HL-60/S4 (cell line): ENCODE measurements at regions not wholly inside any gene's neighbourhood (a gene's known extent, or its start where the extent isn't known, plus 50 kb on each side); places are given as distances from the start of the nearest gene placed in this dataset.

Experiments used
- in situ Hi-C: fragments of 300-500 bp; cut with MboI; formaldehyde crosslinking; loops from 2 replicates; pipeline ENCODE4 v1.14.3; 2022; ENCODE audit warnings: low sequenced_read_pairs

- in situ Hi-C loops, result no loop called here
Measured at GRCh38 chr13:95352486-95352885, 51.2 kb upstream of the ABCC4 start.

DNA sequence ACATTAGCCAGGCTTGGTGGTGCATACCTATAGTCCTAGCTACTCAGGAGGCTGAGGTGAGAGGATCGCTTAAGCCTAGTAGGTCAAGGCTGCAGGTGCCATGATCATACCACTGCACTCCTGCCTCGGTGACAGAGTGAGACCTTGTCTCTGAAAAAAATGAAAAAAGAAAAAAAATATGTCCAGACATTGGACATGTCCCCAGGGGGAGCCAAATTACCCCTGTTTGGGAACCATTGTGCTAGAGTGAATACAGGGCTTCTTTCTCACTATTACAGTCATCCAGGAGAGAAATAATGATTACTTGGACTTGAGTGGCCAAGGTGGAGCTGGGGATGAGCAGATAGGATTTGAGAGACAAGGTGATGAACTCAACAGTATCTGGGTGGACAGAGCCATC, 52.9 kb upstream of the ABCC4 start:
- in situ Hi-C loops, result no loop called here

DNA sequence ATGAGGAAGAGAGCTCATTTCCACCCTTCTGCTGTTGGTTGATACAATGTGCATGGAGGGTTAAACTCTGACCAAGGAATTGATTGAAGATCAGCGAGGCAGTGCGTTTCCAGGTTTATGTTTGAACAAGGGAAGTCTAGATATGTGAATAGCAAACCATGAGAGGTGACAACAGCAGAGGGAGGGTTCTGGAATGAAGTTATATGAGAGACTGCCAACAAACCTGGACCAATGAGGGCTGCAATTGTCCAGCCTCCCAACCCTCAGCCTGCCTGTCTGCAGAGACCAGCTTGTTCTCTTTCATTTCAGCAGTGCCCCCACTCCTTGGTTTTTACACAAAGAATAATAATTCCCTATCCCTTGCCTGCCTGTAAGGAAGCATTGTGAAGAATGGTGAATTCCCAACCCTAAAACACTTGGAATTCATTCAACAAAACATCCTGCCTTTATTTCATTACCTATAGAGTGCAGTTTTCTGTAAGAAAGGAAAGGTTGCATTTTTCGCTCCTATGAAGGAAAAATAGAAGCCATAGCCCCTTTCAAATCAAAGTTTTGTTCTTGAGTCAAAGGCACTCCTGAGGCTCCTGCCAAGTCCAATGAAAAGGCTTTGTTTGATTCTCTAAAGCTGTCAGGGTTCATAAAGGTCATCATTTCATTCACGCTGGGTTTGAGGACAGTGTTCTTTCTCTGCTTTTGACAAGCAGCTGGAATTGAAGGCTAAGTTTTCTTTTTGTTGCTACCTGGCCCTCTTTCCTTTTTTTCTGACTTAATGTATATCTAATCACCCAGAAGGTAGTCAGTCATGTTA, 53.6 kb upstream of the ABCC4 start:
- in situ Hi-C loops, result no loop called here

DNA sequence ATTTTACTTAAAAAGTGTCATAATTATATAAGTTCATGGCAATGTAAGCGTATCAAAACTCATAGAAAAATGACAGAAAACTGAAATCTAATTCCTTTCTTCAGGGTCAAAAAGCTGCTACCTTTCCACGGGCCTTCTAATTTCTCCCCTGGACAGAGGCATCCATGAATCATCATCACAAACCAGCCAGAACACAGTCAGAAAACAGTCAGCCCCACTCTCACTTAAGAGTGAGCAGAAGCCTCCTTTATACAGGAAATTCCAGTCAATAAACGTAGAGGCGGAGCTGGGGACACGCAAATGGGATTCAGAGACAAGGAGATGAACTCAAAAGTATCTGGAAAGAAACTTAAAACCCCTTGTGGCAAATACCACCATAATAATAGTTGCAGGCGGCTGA, 54.2 kb upstream of the ABCC4 start:
- in situ Hi-C loops, result no loop called here

- in situ Hi-C loops, result no loop called here
Measured at GRCh38 chr13:95356916-95357315, 55.7 kb upstream of the ABCC4 start.

DNA sequence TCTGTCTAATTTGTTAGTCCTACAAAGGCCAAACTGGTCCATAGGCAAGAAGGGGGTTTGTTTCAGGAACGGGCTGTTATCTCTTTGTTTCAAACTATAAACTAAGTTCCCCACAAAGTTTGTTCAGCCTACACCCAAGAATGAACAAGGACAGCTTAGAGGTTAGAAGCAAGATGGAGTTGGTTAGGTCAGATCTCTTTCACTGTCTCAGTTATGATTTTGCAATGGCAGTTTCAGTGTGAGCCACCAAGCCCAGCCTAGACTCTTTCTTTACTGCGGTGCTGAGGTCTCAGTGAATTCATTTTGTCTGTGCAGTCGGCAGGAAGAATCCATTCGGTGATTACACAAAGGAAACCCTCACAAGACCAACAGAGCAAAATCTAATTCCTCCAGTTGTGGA, 56.6 kb upstream of the ABCC4 start:
- in situ Hi-C loops, result no loop called here

DNA sequence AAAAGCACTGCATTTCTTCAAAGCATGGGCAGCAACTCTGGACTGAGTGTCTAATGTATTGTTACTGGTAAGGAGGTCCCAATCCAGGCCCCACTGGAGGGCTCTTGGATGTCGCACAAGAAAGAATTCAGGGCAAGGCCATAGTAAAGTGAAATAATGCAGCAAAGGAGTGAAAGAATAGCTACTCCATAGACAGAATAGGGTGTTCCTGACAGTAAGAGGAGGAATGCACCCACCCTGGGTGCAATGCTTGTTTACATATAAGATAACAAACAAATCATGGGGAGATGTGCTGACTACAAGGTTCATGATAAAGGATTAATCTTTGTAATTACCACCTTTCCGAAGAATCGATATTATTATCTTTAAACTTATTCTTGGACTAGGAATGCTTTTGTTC, 58.8 kb upstream of the ABCC4 start:
- in situ Hi-C loops, result no loop called here

DNA sequence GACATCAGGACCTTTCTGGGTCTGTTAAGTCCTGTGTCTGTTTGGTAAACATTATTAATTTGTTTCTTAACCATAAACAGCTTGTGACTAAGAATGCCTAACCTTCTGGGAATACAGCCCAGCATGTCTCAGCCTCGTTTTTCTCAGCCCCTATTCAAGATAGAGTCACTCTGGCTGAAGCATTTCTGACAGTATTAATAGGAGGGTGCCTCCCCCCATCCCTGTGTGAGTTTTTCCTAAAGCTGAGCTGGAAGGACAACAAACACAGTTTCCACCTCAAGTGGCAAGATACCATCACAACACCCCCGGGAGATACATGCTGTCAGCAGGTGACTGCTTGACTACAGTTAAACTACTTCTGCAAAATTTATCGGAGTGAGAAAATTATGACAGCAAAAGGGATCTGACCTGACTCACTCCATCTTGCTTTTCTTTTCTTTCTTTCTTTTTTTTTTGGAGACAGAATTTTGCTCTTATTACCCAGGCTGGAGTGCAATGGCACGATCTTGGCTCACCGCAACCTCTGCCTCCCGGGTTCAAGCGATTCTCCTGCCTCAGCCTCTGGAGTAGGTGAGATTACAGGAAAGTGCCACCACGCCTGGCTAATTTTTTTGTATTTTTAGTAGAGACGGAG, 59.3 kb upstream of the ABCC4 start:
- in situ Hi-C loops, result no loop called here

DNA sequence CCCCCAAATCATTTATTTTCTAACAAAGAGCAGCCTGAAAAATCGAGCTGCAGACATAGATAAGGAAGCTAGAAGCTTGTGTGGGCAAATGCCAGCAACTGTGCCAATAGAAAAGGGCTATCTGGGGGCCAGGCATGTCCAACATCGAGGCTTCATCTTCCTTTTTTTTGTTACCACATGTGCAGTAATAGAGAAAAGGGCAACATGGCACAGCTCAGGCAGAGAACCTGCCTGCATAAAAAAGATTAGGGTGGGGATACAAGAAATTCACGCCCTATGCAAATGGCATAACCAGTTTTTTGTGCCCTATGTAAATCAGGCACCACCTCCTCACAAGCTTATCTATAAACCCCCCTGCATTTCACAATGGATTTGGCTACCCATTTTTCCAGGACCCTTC, 60.4 kb upstream of the ABCC4 start:
- in situ Hi-C loops, result no loop called here

DNA sequence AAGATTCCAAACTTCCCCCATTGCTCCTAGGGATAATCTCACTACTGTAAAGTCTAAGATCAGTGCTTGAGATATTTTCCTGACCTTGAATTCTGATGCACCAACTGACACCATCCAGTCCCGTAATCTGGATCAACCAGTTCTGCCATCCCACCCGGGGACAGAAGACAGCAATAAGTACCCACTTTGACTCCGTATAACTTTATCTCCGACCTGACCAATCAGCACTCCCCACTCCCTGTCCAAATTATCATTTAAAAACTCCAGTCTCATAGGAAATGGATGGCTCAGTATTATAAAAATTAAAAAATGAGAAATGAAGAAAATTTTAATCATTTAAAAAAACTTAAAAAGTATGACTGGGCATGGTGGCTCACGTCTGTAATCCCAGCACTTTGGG, 61.4 kb upstream of the ABCC4 start:
- in situ Hi-C loops, result no loop called here

- in situ Hi-C loops, result no loop called here
Measured at GRCh38 chr13:95367309-95367843, 66.1 kb upstream of the ABCC4 start.

DNA sequence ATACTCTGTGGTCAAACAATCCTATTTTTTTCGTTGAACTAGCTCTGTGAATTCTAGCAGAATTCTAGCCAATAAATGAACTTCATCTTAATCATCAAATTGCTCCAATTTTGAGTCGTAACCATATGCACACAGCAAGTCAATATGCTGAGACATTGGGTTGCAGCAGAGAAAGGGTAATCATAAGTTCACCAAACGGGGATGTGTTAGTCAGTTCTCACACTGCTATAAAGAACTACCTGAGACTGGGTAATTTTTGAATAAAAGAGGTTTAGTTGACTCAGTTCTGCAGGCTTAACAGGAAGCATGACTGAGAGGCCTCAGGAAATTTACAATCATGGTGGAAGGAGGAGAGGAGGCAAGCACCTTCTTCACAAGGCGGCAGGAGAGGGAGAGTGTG, 67.7 kb upstream of the ABCC4 start:
- in situ Hi-C loops, result no loop called here

- in situ Hi-C loops, result no loop called here
Measured at GRCh38 chr13:95375706-95376105, 74.5 kb upstream of the ABCC4 start.

- in situ Hi-C loops, result no loop called here
Measured at GRCh38 chr13:95378603-95379002, 77.4 kb upstream of the ABCC4 start.

DNA sequence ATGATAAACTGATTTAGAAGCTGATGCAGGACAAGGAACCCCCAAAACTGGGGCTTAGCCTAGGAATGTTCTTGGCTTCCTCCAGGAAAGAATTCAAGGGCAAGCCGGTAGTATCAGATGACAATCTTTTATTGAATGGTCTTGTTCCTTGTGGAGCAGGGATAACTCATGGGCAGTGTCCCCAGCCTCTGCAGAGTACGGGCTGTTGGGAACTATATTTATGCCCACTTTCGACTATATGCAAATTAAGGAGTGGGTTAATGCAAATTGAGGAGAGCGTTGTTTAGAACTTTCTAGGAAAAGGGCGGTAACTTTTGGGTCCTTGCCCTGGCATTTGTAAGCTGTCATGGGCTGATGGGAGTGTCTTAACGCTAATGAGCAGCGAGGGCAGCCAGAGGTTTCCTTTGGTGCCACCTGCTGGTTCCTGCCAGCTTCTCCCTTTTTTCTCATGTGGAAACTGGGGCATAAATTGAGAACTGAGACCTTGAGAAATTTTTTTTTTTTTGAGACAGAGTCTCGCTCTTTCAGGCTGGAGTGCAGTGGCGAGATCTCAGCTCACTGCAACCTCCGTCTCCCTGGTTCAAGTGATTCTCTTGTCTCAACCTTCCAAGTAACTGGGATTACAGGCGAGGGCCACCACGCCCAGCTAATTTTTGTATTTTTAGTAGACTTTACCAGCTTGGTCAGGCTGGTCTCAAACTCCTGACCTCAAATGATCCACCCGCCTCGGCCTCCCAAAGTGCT, 79.4 kb upstream of the ABCC4 start:
- in situ Hi-C loops, result no loop called here

DNA sequence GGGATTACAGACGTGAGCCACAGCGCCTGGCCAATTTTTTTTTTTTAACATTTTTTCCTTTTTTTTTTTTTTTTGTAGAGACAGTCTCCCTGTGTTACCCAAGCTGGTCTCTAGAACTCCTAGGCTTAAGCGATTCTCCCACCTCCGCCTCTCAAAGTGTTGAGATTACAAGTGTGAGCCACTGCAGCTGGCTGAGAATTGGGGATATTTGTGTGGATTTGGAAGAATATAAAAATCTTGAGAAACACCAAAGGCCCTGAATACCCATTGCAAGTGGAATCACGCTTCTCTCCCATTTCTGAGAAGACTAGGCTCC, 79.9 kb upstream of the ABCC4 start:
- in situ Hi-C loops, result no loop called here

DNA sequence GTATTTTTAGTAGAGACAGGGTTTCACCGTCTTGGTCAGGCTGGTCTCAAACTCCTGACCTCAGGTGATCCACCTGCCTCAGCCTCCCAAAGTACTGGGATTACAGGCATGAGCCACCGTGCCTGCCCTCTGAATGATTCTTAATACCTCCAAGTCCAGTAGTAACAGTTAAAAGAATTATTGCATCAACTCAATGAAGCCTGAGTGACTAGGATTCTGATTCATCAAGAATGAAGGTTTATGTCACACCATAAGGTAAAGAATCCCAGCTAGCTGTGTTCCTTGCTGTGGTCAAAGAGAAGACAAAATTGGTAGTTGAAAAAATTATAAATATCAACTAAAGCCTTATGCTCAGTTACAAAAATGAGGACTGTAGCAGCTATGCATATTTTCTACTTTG, 81.2 kb upstream of the ABCC4 start:
- in situ Hi-C loops, result no loop called here

GRCh38 chr13:95382916-95383315, 81.7 kb upstream of the ABCC4 start:
- in situ Hi-C loops, result no loop called here

DNA sequence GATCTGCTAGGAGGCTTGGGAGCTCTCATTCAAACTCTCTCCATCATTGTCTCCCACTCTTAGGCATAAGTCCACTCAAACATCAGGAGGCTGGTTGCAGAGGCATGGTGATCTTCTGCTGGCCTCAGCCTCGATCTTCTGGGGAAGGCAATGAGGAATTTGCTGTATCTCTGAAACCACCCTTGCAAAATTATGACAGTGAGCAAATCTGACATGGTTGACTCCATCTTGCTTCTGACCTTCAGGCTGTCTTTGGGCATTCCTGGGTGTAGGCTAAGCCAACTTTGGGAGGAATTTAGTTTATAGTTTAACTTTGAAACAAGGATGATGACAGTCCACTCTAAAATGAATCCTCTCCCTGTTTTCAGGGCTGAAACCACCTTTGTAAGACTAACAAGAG, 84.1 kb upstream of the ABCC4 start:
- in situ Hi-C loops, result no loop called here

GRCh38 chr13:95385798-95386197, 84.5 kb upstream of the ABCC4 start:
- in situ Hi-C loops, result no loop called here

- in situ Hi-C loops, result no loop called here
Measured at GRCh38 chr13:95386370-95386769, 85.1 kb upstream of the ABCC4 start.

DNA sequence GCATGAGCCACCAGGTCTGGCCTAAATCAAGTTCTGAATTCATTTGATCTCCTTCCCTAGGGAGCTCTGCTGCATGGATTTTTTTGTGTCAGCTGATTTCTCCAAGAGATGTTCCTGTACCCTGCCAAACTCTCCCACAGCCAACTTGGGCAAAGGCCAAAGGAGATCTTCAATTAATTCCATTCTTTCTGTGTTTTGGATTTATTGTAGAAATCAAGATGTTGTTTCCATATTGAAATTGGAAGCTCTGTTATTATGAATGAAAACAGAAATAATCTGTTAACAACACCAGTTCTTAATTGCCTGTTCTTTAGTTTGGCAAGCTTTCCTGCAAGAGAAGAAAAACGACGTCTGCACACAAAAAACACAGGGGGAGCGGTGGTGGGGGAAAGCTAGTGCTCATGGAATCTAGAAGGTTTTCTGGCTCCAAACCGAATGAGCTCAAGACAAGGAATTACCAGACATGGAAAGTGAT, 86.5 kb upstream of the ABCC4 start:
- in situ Hi-C loops, result no loop called here
